Gastroesophageal sphincter (tissue), 3 donors: ENCODE measurements at regions not wholly inside any gene's neighbourhood (a gene's known extent, or its start where the extent isn't known, plus 50 kb on each side); places are given as distances from the start of the nearest gene placed in this dataset.

Experiments
- EP300 ChIP-seq: sonication (generic); formaldehyde crosslinking; IDR thresholded peaks from one replicate; pipeline ENCODE4 v1.6.1; 2017; ENCODE audit warnings: antibody characterized with exemption, mild to moderate bottlenecking
- POLR2A ChIP-seq, 2 donors: fragments of 450-650 bp; IDR thresholded peaks; one replicate each; pipeline ENCODE4 v1.6.1; 2017; ENCODE audit warnings: antibody characterized with exemption in 2 of 2, mild to moderate bottlenecking in 2 of 2, moderate library complexity in 1 of 2
- TF ChIP-seq, protein P1 (sequence below), 4 experiments: fragments of 200-600 bp in 2 of 4; fragments of 450-650 bp in 2 of 4; sonication (generic) in 1 of 4; IDR thresholded peaks; one replicate each; pipeline ENCODE4 v1.5.1; 2017 to 2019; ENCODE audit warnings: antibody characterized with exemption in 4 of 4, mild to moderate bottlenecking in 2 of 4, moderate library complexity in 2 of 4

DNA sequence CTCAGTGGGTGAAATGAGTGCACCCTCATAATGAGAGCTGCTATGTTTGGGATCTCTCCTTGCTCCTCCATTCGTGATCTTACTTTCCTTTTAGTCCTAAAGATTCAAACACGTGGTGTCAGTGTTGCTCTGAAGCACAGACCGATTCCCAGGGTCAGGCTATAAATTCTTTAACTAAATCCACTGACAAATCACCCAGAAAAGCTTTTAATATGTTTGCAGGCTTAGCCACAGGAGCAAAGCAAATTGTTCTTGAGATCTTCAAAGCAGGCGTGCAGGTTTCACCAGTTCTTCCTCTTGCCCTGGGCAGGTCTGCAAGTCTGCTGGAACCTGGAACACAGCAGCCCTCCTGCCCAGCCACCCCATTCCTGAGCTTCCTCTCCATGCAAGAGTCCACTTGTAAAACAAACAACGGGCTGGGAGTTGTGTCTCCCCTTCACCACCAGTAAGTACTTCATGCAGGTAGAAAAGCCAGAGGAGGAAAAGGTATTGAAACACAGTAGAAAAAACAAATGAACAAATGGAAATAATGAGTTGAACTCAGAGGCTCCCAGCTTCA lies 70.1 kb upstream of the ENPP6 start:
- no peak for TF ChIP-seq EP300
- TF ChIP-seq, protein P1, sequence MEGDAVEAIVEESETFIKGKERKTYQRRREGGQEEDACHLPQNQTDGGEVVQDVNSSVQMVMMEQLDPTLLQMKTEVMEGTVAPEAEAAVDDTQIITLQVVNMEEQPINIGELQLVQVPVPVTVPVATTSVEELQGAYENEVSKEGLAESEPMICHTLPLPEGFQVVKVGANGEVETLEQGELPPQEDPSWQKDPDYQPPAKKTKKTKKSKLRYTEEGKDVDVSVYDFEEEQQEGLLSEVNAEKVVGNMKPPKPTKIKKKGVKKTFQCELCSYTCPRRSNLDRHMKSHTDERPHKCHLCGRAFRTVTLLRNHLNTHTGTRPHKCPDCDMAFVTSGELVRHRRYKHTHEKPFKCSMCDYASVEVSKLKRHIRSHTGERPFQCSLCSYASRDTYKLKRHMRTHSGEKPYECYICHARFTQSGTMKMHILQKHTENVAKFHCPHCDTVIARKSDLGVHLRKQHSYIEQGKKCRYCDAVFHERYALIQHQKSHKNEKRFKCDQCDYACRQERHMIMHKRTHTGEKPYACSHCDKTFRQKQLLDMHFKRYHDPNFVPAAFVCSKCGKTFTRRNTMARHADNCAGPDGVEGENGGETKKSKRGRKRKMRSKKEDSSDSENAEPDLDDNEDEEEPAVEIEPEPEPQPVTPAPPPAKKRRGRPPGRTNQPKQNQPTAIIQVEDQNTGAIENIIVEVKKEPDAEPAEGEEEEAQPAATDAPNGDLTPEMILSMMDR (IDR thresholded peaks at IDR 0.05), result peak in 3 of 4 experiments; percentile 7 to 60 (median 37)
- no peak for TF ChIP-seq POLR2A (IDR thresholded peaks at IDR 0.05)
